GM18873 (cell line): ENCODE measurements at regions not wholly inside any gene's neighbourhood (a gene's known extent, or its start where the extent isn't known, plus 50 kb on each side); places are given as distances from the start of the nearest gene placed in this dataset.
"Not testable (repeated sequence)": the region's sequence is repeated elsewhere in the genome, so short reads cannot be mapped to it uniquely, and the experiment has no call there.

ENCODE experiments used
- ATAC-seq: cut with Tn5 transposase; IDR thresholded peaks from one replicate; pipeline ENCODE4 v1.9.1; 2021; ENCODE audit warnings: mild to moderate bottlenecking, moderate library complexity, moderate number of reproducible peaks; ENCODE audit not compliant: unreplicated experiment, low FRiP score

GRCh38 chr5:82626905-82627591 lies 348.9 kb upstream of the RPS23 start:
- ATAC-seq, result not testable (repeated sequence)

- not testable (repeated sequence) for ATAC-seq
Observed at GRCh38 chr5:82626012-82626411, 347.9 kb upstream of the RPS23 start.

GRCh38 chr5:82624062-82624461 lies 345.9 kb upstream of the RPS23 start:
- no peak for ATAC-seq

GRCh38 chr5:82622711-82623514 lies 344.8 kb upstream of the RPS23 start:
- no peak for ATAC-seq

GRCh38 chr5:82622205-82622604 lies 344.1 kb upstream of the RPS23 start:
- ATAC-seq, result no peak

DNA sequence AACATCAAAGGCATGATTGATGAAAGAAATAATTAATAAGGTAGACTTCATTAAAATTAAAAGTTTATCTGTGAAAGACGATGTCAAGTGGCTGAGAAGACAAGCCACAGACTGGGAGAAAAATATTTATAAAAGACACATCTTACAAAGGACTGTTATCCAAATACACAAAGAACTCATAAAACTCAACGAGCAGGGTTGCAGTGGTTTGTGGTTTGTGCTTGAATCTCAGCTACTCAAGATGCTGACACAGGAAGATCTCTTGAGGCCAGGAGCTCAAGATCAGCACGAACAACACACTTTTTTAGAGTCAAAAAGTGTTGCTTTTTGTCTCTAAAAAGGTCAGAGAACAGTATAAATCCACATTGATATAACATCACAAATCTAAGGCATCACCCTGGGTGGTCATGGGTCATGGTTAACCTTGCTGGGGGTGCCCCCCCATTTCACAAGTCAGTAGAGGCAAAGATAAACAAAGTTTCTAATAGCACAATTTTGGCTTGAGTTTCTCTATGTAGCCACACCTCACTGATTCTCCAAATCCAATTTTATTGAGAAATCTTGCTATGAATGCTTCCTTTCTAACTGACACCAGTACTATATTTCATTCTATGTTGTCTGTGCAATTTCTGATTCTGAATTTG lies 342.9 kb upstream of the RPS23 start:
- no peak for ATAC-seq

DNA sequence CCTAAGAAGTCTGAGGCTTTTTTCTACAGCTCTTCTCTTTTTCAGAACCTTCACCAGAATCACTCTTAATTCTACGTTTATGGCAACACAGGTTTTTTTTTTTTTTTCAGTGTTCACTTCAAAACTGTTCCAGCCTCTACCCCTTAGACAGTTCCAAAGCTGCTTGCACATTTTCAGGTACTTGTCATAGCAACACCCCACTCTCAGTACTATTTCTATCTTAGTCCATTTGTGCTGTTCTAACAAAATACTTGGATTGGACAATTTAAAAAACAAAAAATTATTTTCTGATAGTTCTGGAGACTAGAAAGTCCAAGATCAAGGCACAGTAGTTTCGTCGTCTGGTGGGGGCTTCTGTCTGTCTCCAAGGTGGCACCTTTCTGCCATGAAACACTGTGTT lies 340.9 kb upstream of the RPS23 start:
- no peak for ATAC-seq

DNA sequence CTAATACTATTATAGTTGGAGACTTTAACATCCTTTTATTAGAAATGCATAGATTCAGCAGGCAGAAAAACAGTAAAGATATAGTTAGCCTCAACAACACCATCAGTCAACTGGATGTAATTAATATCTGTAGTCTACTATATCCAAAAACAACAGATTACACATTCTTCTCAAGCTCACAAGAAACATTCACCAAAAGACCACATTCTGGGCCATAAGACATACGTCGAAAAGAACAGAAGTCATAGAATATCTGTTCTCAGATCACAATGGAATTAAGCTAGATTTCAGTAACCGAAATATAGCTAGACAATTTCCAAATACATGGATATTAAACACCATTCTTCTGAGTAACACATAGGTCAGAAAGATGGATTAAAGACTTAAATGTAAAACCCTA lies 336.6 kb upstream of the RPS23 start:
- no peak for ATAC-seq

GRCh38 chr5:82613891-82614290 lies 335.7 kb upstream of the RPS23 start:
- ATAC-seq, result no peak

- no peak for ATAC-seq
Observed at GRCh38 chr5:82610686-82611085, 332.5 kb upstream of the RPS23 start.

DNA sequence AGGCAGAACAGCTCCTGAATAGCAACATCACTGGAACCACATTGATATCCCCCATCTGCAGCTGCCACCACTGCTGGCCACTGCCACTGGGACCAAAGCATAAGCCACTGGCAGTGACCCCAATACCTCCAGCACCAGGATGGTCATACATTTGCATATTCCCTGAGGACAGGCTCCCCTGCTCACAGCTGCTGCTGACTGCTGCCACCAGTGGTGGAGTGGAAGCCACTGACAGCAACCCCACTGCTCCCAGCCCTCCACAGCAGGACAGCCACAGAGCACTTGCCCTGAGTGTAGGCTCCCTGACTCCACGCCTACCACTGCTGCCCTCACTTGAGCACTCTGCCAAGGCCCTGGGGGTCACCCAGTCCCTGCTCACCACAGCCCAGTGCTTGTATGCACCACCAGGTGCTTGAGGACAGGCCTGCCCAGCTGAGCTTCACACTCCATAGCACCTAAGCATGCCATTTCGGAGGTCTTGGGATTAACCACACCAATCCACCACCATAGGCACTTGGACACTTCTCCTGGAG lies 327.4 kb upstream of the RPS23 start:
- ATAC-seq, result no peak

GRCh38 chr5:82603033-82603987 lies 325.2 kb upstream of the RPS23 start:
- ATAC-seq, result no peak

GRCh38 chr5:82601861-82602260 lies 323.7 kb upstream of the RPS23 start:
- ATAC-seq, result no peak

DNA sequence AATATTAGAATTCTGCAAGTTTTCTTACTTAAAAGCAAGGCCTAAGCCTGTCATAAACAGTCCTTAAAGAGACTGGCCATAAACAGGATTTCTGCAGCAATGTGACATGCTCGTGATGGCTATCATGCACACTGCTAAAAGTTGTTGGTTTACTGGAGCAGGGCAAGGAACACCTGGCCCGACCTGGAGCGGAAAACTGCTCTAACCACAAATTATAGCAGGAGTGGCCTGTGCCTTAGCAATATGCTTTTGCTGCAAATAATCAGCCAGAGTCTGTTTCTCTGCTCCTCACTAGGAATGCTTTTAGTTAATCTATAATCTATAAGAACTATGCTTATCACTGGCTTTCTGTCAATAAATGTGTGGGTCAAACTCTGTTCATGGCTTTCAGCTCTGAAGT lies 322.9 kb upstream of the RPS23 start:
- no peak for ATAC-seq

- ATAC-seq, result no peak
Observed at GRCh38 chr5:82599692-82600091, 321.5 kb upstream of the RPS23 start.

DNA sequence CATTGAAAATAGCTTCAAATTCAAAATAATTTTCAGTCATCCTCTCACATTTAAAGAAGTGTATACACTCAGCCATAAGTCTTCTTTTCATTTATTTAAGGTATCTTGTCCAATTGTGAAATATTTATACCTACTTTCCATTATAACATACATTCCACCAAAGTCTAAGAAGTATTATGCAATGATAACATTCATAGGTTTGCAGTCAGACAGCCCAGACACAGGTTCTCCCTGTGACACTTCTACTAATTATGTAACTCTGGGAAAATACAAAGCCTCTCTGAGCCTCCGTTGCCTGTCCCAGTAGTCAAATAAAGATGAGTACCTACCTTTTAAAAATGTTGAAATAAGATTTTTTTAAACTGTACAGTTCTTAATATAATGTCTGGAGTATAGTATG lies 320.9 kb upstream of the RPS23 start:
- no peak for ATAC-seq

DNA sequence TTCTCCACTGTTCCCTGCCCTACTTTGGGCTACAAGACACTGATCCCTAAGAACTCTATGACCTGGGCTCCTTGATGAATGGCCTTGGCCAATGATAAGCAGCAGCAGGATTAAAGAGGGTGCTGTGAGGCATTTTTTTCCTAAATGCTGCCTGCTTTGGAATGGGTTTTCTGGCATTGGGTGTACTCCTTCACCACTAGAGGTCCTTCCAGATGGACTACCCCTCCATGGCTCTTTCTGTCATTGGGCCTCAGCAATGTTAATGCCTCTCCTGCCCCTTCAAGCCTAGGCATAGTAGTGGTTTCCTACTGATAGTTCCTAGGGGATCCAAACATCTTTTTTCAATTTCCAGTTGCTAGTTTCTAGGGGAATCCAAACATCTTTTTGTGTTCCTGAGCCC lies 319.3 kb upstream of the RPS23 start:
- ATAC-seq, result no peak

DNA sequence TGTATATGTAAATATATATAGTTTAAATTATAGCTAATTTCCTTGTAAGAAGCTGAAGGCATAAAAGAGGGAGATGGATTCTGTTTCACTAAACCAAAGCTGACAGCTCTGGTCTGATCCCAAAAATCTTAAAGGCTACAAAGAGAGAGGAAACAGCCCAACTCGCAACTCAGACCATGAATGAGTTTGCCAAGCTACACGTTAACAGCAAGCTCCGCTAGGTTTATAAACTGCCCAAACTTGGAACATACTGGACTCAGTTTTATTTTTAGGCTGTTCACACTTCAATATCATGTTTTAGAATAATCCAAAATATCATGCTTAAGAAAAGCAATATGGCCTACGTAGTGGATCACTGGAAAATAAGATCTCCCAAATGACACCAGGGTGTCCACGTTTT lies 318.3 kb upstream of the RPS23 start:
- no peak for ATAC-seq

DNA sequence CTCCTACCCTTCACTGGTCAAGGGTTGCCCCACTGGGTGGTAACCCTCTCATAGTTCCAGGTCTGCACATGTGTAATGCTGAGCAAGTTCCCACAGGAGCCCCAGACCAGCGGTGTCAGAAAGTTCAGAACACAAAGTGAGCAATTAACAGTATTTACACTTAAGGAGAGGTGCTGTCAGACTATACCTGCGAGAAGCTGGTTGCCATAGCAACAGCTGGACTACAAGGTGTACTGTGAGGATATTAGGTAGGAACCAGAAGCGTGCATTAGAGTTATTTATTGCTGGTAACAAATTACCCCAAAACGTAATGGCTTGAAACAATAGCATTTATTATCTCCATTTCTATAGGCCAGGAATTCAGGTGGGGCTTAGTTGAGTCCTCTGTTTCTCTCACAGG lies 317.0 kb upstream of the RPS23 start:
- no peak for ATAC-seq

DNA sequence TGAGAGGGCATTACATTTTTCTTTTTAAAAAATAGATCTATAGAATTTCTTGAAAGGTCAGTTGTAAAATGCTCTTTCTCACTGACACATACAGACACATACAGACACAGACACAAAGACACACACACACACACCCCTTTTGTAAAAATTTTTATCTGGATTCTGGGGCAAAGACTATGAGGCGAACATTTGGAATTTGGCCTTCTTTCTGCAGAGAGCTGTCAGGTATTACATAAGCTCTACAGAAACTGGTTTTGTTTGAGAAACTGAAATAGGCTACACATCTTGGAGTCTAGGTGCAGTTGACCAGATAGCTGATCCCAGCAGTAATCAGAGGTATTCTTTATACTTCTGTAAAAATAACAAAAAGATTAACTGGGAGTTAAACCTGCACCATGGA lies 315.9 kb upstream of the RPS23 start:
- ATAC-seq, result no peak
